ENCODE measurements at regions not wholly inside any gene's neighbourhood (a gene's known extent, or its start where the extent isn't known, plus 50 kb on each side); places are given as distances from the start of the nearest gene placed in this dataset.

DNA sequence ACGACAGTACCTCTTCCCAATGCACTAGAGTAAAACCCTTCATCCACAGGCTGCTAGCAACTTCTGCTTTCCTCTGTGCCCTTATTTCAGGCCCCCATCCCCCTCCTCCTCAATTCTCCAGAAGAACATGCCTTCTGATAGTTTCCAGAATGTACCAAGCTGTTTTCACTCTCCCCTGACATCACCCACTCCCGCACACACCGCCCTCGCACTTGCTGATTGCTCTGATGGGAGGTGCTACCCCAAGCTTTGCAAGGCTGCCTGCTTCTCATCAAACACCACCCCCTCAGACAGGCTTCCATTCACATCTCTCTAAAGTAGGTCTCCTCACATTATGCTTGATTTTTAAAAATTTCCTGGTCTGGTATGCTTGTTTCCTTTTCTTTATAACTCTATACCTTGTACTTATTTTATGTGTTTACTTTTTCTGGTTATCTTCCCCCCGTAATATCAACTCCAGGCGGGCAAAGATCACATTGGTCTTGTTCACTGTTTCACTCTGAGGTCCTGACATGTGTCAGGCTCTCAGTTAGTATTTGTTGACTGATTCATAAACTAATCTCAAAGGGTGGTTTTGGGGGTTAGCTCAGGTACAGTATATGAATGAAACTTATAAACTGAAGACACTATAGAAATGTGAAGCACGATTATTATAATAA is 91.0 kb upstream of the C9orf72 start:
- no peak for TF ChIP-seq ZSCAN4 (tag by site-specific recombination; IDR thresholded peaks at IDR 0.05)
- no peak for TF ChIP-seq ZNF548 (tag by site-specific recombination; IDR thresholded peaks at IDR 0.05)
- TF ChIP-seq ZNF274 (IDR thresholded peaks at IDR 0.05; ENCODE audit: low read length): no peak
- no peak for TF ChIP-seq ZNF274 (tag by site-specific recombination; IDR thresholded peaks at IDR 0.05; ENCODE audit: borderline replicate concordance)
- no peak for TF ChIP-seq TRIM28 (IDR thresholded peaks at IDR 0.05; ENCODE audit: borderline replicate concordance, low read length)
- TF ChIP-seq ZNF701 (tag by site-specific recombination; IDR thresholded peaks at IDR 0.05): no peak
- TF ChIP-seq ZNF580 (tag by site-specific recombination; IDR thresholded peaks at IDR 0.05): no peak
- TF ChIP-seq ZNF768 (tag by site-specific recombination; IDR thresholded peaks at IDR 0.05): no peak
- no peak for TF ChIP-seq CTCF (tag by site-specific recombination; IDR thresholded peaks at IDR 0.05)
- TF ChIP-seq, protein P1, sequence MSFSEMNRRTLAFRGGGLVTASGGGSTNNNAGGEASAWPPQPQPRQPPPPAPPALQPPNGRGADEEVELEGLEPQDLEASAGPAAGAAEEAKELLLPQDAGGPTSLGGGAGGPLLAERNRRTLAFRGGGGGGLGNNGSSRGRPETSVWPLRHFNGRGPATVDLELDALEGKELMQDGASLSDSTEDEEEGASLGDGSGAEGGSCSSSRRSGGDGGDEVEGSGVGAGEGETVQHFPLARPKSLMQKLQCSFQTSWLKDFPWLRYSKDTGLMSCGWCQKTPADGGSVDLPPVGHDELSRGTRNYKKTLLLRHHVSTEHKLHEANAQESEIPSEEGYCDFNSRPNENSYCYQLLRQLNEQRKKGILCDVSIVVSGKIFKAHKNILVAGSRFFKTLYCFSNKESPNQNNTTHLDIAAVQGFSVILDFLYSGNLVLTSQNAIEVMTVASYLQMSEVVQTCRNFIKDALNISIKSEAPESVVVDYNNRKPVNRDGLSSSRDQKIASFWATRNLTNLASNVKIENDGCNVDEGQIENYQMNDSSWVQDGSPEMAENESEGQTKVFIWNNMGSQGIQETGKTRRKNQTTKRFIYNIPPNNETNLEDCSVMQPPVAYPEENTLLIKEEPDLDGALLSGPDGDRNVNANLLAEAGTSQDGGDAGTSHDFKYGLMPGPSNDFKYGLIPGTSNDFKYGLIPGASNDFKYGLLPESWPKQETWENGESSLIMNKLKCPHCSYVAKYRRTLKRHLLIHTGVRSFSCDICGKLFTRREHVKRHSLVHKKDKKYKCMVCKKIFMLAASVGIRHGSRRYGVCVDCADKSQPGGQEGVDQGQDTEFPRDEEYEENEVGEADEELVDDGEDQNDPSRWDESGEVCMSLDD (tag by site-specific recombination; IDR thresholded peaks at IDR 0.05): no peak
- no peak for TF ChIP-seq ZNF184 (tag by site-specific recombination; IDR thresholded peaks at IDR 0.05)

Data from HEK293 (cell line).